HepG2 (cell line): ENCODE measurements at regions not wholly inside any gene's neighbourhood (a gene's known extent, or its start where the extent isn't known, plus 50 kb on each side); places are given as distances from the start of the nearest gene placed in this dataset.

Experiments
- ATAC-seq: fragments of 200-7000 bp; cut with Tn5 transposase; 3 replicates; pipeline ENCODE4 v1.9.1; 2020; ENCODE audit warnings: mild to moderate bottlenecking, moderate library complexity
- BruUV-seq: library from RNA; stranded (reverse); fragments of 400-500 nt; replicated peaks from 2 replicates; lab custom pipeline; 2021; lab: Mats Ljungman, UMichigan
- CTCF ChIA-PET: fragments of 300-600 bp; formaldehyde crosslinking; extraction: SDS; loops from one replicate; lab custom pipeline; 2021; ENCODE audit warnings: low total read pairs, inconsistent platforms, low intra/inter-chr PET ratio; lab: Yijun Ruan, JAX
- POLR2A ChIA-PET: fragments of 350-600 bp; sonication (Branson Sonifier 250); formaldehyde crosslinking; loops from one replicate; lab custom pipeline; 2020; ENCODE audit warnings: antibody characterized with exemption, inconsistent platforms; lab: Yijun Ruan, JAX
- DNase-seq: peaks from one replicate; pipeline ENCODE4 v3.0.0-alpha.2; 2015; ENCODE audit warnings: low spot score
- FAIRE-seq: peaks from 3 replicates; lab custom pipeline; 2011; peaks lifted over from hg19 to GRCh38; lab: Jason Lieb, UNC
- H2AFZ ChIP-seq: one replicate; pipeline ENCODE4 v1.6.1; 2011; ENCODE audit warnings: low read length, inconsistent platforms
- H3K27ac ChIP-seq: fragments of 300-600 bp; 3 replicates; pipeline ENCODE4 v1.8.0; 2011; ENCODE audit warnings: mixed run types, mild to moderate bottlenecking, mixed read lengths, low read length, inconsistent platforms; ENCODE audit not compliant: insufficient read depth; ENCODE audit errors: extremely low read length
- H3K27me3 ChIP-seq, 2 experiments: fragments of 200-600 bp in 1 of 2; 2 replicates in 1 of 2; 3 replicates in 1 of 2; pipeline versions ENCODE4 v1.6.0 to v1.8.0; 2011; ENCODE audit warnings: low read length in 2 of 2, mild to moderate bottlenecking in 2 of 2, moderate library complexity in 2 of 2, inconsistent platforms in 1 of 2; ENCODE audit not compliant: insufficient read depth in 2 of 2, control insufficient read depth in 1 of 2
- H3K36me3 ChIP-seq, 2 experiments: fragments of 200-600 bp in 1 of 2; replicated peaks in 1 of 2; 2 replicates in 1 of 2; 3 replicates in 1 of 2; pipeline versions ENCODE4 v1.5.1 to v1.8.0; 2011; ENCODE audit warnings: low read length in 2 of 2, inconsistent platforms in 1 of 2; ENCODE audit not compliant: insufficient read depth in 2 of 2, control insufficient read depth in 1 of 2
- H3K4me1 ChIP-seq: 2 replicates; pipeline ENCODE4 v1.5.1; 2012; ENCODE audit warnings: low read length, inconsistent platforms; ENCODE audit not compliant: insufficient read depth
- H3K4me2 ChIP-seq: 2 replicates; pipeline ENCODE4 v1.6.0; 2011; ENCODE audit warnings: low read depth, low read length, inconsistent platforms
- H3K4me3 ChIP-seq, 3 experiments: fragments of 200-600 bp in 1 of 3; sonication (generic), shearing (Covaris generic) in 1 of 3; replicated peaks in 1 of 3; 2 replicates each; pipeline ENCODE4 v1.5.1; 2011 to 2016; ENCODE audit warnings: low read length in 3 of 3, inconsistent platforms in 2 of 3, low read depth in 2 of 3, mild to moderate bottlenecking in 2 of 3, control low read depth in 1 of 3, mixed read lengths in 1 of 3; ENCODE audit not compliant: insufficient read depth in 1 of 3
- H3K79me2 ChIP-seq: one replicate; pipeline ENCODE4 v1.6.1; 2011; ENCODE audit warnings: low read length, inconsistent platforms; ENCODE audit not compliant: insufficient read depth
- H3K9ac ChIP-seq: 2 replicates; pipeline ENCODE4 v1.6.0; 2011; ENCODE audit warnings: mild to moderate bottlenecking, low read depth, low read length, inconsistent platforms; ENCODE audit not compliant: insufficient read depth
- H3K9me3 ChIP-seq: 2 replicates; pipeline ENCODE4 v1.5.1; 2012; ENCODE audit warnings: mild to moderate bottlenecking, low read length
- H4K20me1 ChIP-seq: 2 replicates; pipeline ENCODE4 v1.6.0; 2011; ENCODE audit warnings: inconsistent platforms, mild to moderate bottlenecking, low read length, moderate library complexity; ENCODE audit not compliant: insufficient read depth
- CTCF ChIP-seq: sonication (generic); formaldehyde crosslinking; IDR thresholded peaks from 2 replicates; pipeline ENCODE4 v1.5.0; 2020; ENCODE audit warnings: mild to moderate bottlenecking, missing genetic modification reagents, moderate library complexity
- IKZF1 ChIP-seq: fragments of 450-650 bp; IDR thresholded peaks from 2 replicates; pipeline ENCODE4 v1.7.1; 2016
- IRF9 ChIP-seq: sonication (generic); formaldehyde crosslinking; IDR thresholded peaks from 2 replicates; pipeline ENCODE4 v1.8.0; 2022; ENCODE audit warnings: missing genetic modification reagents, mild to moderate bottlenecking, borderline replicate concordance
- MTF2 ChIP-seq: sonication (generic); formaldehyde crosslinking; IDR thresholded peaks from 2 replicates; pipeline ENCODE4 v1.5.0; 2020; ENCODE audit warnings: missing genetic modification reagents, borderline replicate concordance
- NFATC3 ChIP-seq: sonication (generic); formaldehyde crosslinking; IDR thresholded peaks from 2 replicates; pipeline ENCODE4 v1.5.1; 2020; ENCODE audit warnings: mild to moderate bottlenecking, missing genetic modification reagents
- NR2C2 ChIP-seq: sonication (generic); formaldehyde crosslinking; IDR thresholded peaks from 2 replicates; pipeline ENCODE4 v1.4.0; 2020; ENCODE audit warnings: missing genetic modification reagents, mild to moderate bottlenecking, moderate library complexity, borderline replicate concordance
- PRDM4 ChIP-seq: sonication (generic); formaldehyde crosslinking; IDR thresholded peaks from 2 replicates; pipeline ENCODE4 v1.9.0; 2021; ENCODE audit warnings: missing genetic modification reagents, borderline replicate concordance
- SRSF4 ChIP-seq: fragments of 200-400 bp; formaldehyde crosslinking; IDR thresholded peaks from one replicate; pipeline ENCODE4 v1.6.1; 2018; ENCODE audit warnings: mild to moderate bottlenecking, low read depth, low read length, moderate library complexity; ENCODE audit not compliant: poor library complexity, severe bottlenecking
- ZNF282 ChIP-seq: fragments of 450-650 bp; IDR thresholded peaks from 2 replicates; pipeline ENCODE4 v1.6.1; 2018; ENCODE audit not compliant: partially characterized antibody
- ZNF564 ChIP-seq: sonication (generic); formaldehyde crosslinking; IDR thresholded peaks from 2 replicates; pipeline ENCODE4 v1.8.1; 2023; ENCODE audit warnings: mild to moderate bottlenecking, missing genetic modification reagents
- ZNF816 ChIP-seq: sonication (generic); formaldehyde crosslinking; IDR thresholded peaks from 2 replicates; pipeline ENCODE4 v1.8.0; 2022; ENCODE audit warnings: missing genetic modification reagents, mild to moderate bottlenecking, borderline replicate concordance
- WGBS: methylation state at CpG from one replicate; pipeline ENCODE4 v1.1.6; 2017; ENCODE audit warnings: low lambda C conversion rate; 5-methylcytosine and 5-hydroxymethylcytosine counted together
- in situ Hi-C: cut with HindIII; loops from 2 replicates; pipeline ENCODE4 v1.10.0; 2017; ENCODE audit warnings: low pct_unique_long_range_greater_than_20kb; ENCODE audit not compliant: extremely low pct_ligation_motif_present
- intact Hi-C: fragments of 100-400 bp; cut with micrococcal nuclease; formaldehyde crosslinking; loops from one replicate; pipeline ENCODE4 v1.10.0; 2022; ENCODE audit not compliant: unreplicated experiment

GRCh38 chr13:107223867-107224266 lies 655.9 kb upstream of the ARGLU1 start:
- Histone ChIP-seq H3K27me3 (peaks cover 0 to 9% of the 10 kb centered on the region in 2 experiments; a peak in 1 of 5 replicates), H3K36me3 (no peaks in the 10 kb centered on the region), H2AFZ (no peak overlapping the region), H3K4me1 (no peaks in the 10 kb centered on the region), H3K9me3 (no peaks in the 10 kb centered on the region), H3K79me2 (no peaks in the 10 kb centered on the region), H3K4me3 (no peak overlapping the region), H3K9ac (no peak overlapping the region), H3K4me2 (no peak overlapping the region), H3K27ac (no peak overlapping the region), H4K20me1 (no peaks in the 10 kb centered on the region)
- CTCF ChIA-PET = no interaction called here
- in situ Hi-C loops = loop anchor here (25.0 kb wide), 1 partner anchor 638 kb away; a partner anchor contains a TSS
- POLR2A ChIA-PET = no interaction called here
- ATAC-seq = no peak
- TF ChIP-seq PRDM4 (CRISPR knock-in tag) = no peak
- DNase-seq = no peak
- no TSS peak for BruUV-seq
- FAIRE-seq = no peak
- intact Hi-C loops = no loop called here

GRCh38 chr13:107222597-107222996 lies 654.7 kb upstream of the ARGLU1 start:
- in situ Hi-C loops (loop anchor here (25.0 kb wide), 1 partner anchor 640 kb away; a partner anchor contains a TSS), intact Hi-C loops (no loop called here)
- no TSS peak for BruUV-seq
- Histone ChIP-seq H3K27me3 (peaks cover 0 to 5% of the 10 kb centered on the region in 2 experiments; a peak in 1 of 5 replicates), H3K27ac (no peak overlapping the region), H3K9ac (no peak overlapping the region), H3K4me2 (no peak overlapping the region), H3K9me3 (no peaks in the 10 kb centered on the region), H3K4me1 (no peaks in the 10 kb centered on the region), H3K36me3 (no peaks in the 10 kb centered on the region), H4K20me1 (no peaks in the 10 kb centered on the region), H3K4me3 (no peak overlapping the region), H3K79me2 (no peaks in the 10 kb centered on the region), H2AFZ (no peak overlapping the region)
- DNase-seq = no peak
- CTCF ChIA-PET = no interaction called here
- FAIRE-seq = no peak
- no peak for ATAC-seq
- no peak for TF ChIP-seq MTF2 (CRISPR knock-in tag)
- no peak for TF ChIP-seq ZNF564 (CRISPR knock-in tag)
- TF ChIP-seq ZNF816 = no peak
- TF ChIP-seq IKZF1 = no peak
- TF ChIP-seq ZNF282 = no peak
- TF ChIP-seq CTCF (CRISPR knock-in tag) = no peak
- no peak for TF ChIP-seq IRF9 (CRISPR knock-in tag)
- no peak for TF ChIP-seq NFATC3 (CRISPR knock-in tag)
- no peak for TF ChIP-seq NR2C2 (CRISPR knock-in tag)
- TF ChIP-seq SRSF4 = no peak
- WGBS = 37% methylated on average over 3 of the region's 3 CpGs
- POLR2A ChIA-PET = no interaction called here
